CD14-positive monocyte (primary cell): ENCODE measurements at regions not wholly inside any gene's neighbourhood (a gene's known extent, or its start where the extent isn't known, plus 50 kb on each side); places are given as distances from the start of the nearest gene placed in this dataset.

Experiments
- DNase-seq, 3 donors: peaks; one replicate each; pipeline ENCODE4 v3.0.0-alpha.2; 2011 to 2022
- H2AFZ ChIP-seq: 2 replicates; pipeline ENCODE4 v1.6.0; 2012; ENCODE audit warnings: mild to moderate bottlenecking, low read depth, low read length, inconsistent platforms; ENCODE audit not compliant: insufficient read depth, poor library complexity, severe bottlenecking
- H3K27ac ChIP-seq, 2 donors: 1 replicate in 1 of 2; 2 replicates in 1 of 2; pipeline ENCODE4 v1.5.1; 2012 to 2013; ENCODE audit warnings: low read length in 2 of 2, control low read depth in 1 of 2, inconsistent platforms in 1 of 2, low read depth in 1 of 2, mild to moderate bottlenecking in 1 of 2
- H3K27me3 ChIP-seq, 2 donors: one replicate each; pipeline versions ENCODE4 v1.6.0 to v1.6.1; 2011 to 2013; ENCODE audit warnings: low read length in 2 of 2; ENCODE audit not compliant: control insufficient read depth in 2 of 2, insufficient read depth in 2 of 2
- H3K36me3 ChIP-seq, 2 donors: replicated peaks in 1 of 2; 1 replicate in 1 of 2; 2 replicates in 1 of 2; pipeline versions ENCODE4 v1.5.1 to v1.6.1; 2012 to 2013; ENCODE audit warnings: low read length in 2 of 2, control low read depth in 1 of 2, inconsistent platforms in 1 of 2, mild to moderate bottlenecking in 1 of 2; ENCODE audit not compliant: insufficient read depth in 2 of 2, control insufficient read depth in 1 of 2
- H3K4me1 ChIP-seq, 2 donors: 1 replicate in 1 of 2; 2 replicates in 1 of 2; pipeline versions ENCODE4 v1.5.1 to v1.6.1; 2012 to 2013; ENCODE audit warnings: low read length in 2 of 2, control low read depth in 1 of 2, inconsistent platforms in 1 of 2, mild to moderate bottlenecking in 1 of 2, moderate library complexity in 1 of 2; ENCODE audit not compliant: insufficient read depth in 2 of 2, control insufficient read depth in 1 of 2
- H3K4me2 ChIP-seq: replicated peaks from 2 replicates; pipeline ENCODE3; 2012; ENCODE audit warnings: low read length, moderate library complexity, mild to moderate bottlenecking; ENCODE audit not compliant: poor library complexity, severe bottlenecking; ENCODE audit errors: extremely low read depth
- H3K4me3 ChIP-seq, 3 experiments: fragments of 200-600 bp in 1 of 3; sonication (generic) in 1 of 3; replicated peaks in 1 of 3; 1 replicate in 2 of 3; 2 replicates in 1 of 3; pipeline ENCODE4 v1.5.1; 2011 to 2013; ENCODE audit warnings: low read length in 3 of 3, mild to moderate bottlenecking in 3 of 3, control low read depth in 2 of 3, low read depth in 2 of 3, inconsistent platforms in 1 of 3, moderate library complexity in 1 of 3
- H3K79me2 ChIP-seq: 2 replicates; pipeline ENCODE4 v1.6.0; 2012; ENCODE audit warnings: mild to moderate bottlenecking, control low read depth, inconsistent platforms, low read length, moderate library complexity; ENCODE audit not compliant: insufficient read depth
- H3K9ac ChIP-seq: 2 replicates; pipeline ENCODE4 v1.6.0; 2017; ENCODE audit warnings: low read length, mild to moderate bottlenecking; ENCODE audit not compliant: insufficient read depth, poor library complexity, severe bottlenecking
- H3K9me3 ChIP-seq, 2 donors: replicated peaks in 1 of 2; 1 replicate in 1 of 2; 2 replicates in 1 of 2; pipeline versions ENCODE4 v1.5.1 to v1.6.1; 2012 to 2013; ENCODE audit warnings: low read length in 2 of 2, control low read depth in 1 of 2; ENCODE audit not compliant: control insufficient read depth in 1 of 2, insufficient read depth in 1 of 2
- H4K20me1 ChIP-seq: 2 replicates; pipeline ENCODE4 v1.6.0; 2012; ENCODE audit warnings: mild to moderate bottlenecking, low read length, control low read depth, moderate library complexity; ENCODE audit not compliant: insufficient read depth
- H3K27ac Mint-ChIP-seq, 7 donors: one replicate each; pipeline ENCODE4 v1.8.0; 2020; ENCODE audit warnings: mild to moderate bottlenecking in 7 of 7, mixed read lengths in 7 of 7, moderate library complexity in 6 of 7, inconsistent platforms in 2 of 7
- H3K27me3 Mint-ChIP-seq, 3 donors: one replicate each; pipeline ENCODE4 v1.8.0; 2021 to 2022; ENCODE audit warnings: low read depth in 3 of 3, mild to moderate bottlenecking in 3 of 3, mixed read lengths in 3 of 3, moderate library complexity in 3 of 3, inconsistent platforms in 1 of 3
- H3K36me3 Mint-ChIP-seq, 2 donors: one replicate each; pipeline ENCODE4 v1.8.0; 2020; ENCODE audit warnings: mixed read lengths in 2 of 2, inconsistent platforms in 1 of 2, mild to moderate bottlenecking in 1 of 2
- H3K4me1 Mint-ChIP-seq: one replicate; pipeline ENCODE4 v1.8.0; 2020; ENCODE audit warnings: mild to moderate bottlenecking, mixed read lengths
- H3K4me3 Mint-ChIP-seq, 2 donors: one replicate each; pipeline ENCODE4 v1.8.0; 2020; ENCODE audit warnings: mild to moderate bottlenecking in 2 of 2, mixed read lengths in 2 of 2, moderate library complexity in 1 of 2
- H3K9me3 Mint-ChIP-seq, 7 donors: one replicate each; pipeline ENCODE4 v1.8.0; 2020 to 2022; ENCODE audit warnings: mixed read lengths in 7 of 7, mild to moderate bottlenecking in 6 of 7, moderate library complexity in 6 of 7, inconsistent platforms in 2 of 7
- CTCF ChIP-seq: fragments of 200-600 bp; IDR thresholded peaks from one replicate; pipeline ENCODE4 v1.8.0; 2022; ENCODE audit warnings: antibody characterized with exemption, mild to moderate bottlenecking
- WGBS: methylation state at CpG from one replicate; pipeline ENCODE4 v1.1.5; 2013; ENCODE audit warnings: missing lambda C conversion rate; ENCODE audit not compliant: insufficient coverage; 5-methylcytosine and 5-hydroxymethylcytosine counted together
- intact Hi-C, 2 donors: fragments of 100-400 bp; cut with micrococcal nuclease; formaldehyde crosslinking; loops; one replicate each; pipeline versions ENCODE4 v1.15.0 to v1.15.1; 2023

- H3K27me3 ChIP-seq, result no peaks in the 10 kb centered on the region
- H3K27ac Mint-ChIP-seq, result no peak overlapping the region
- intact Hi-C loops, result no loop called here
- H3K36me3 Mint-ChIP-seq, result no peaks in the 10 kb centered on the region
- no peaks in the 10 kb centered on the region for H3K4me1 ChIP-seq
- H3K27me3 Mint-ChIP-seq, result peaks cover 0 to 2% (median 2%) of the 10 kb centered on the region in 3 donors
- H3K27ac ChIP-seq, result no peak overlapping the region
- peaks cover 0 to 6% (median 0%) of the 10 kb centered on the region in 7 donors for H3K9me3 Mint-ChIP-seq
- H3K9me3 ChIP-seq, result no peaks in the 10 kb centered on the region
- no peaks in the 10 kb centered on the region for H3K79me2 ChIP-seq
- no peak for TF ChIP-seq CTCF
- H4K20me1 ChIP-seq, result no peaks in the 10 kb centered on the region
- DNase-seq, result no peak
- no peaks in the 10 kb centered on the region for H3K36me3 ChIP-seq
- no CpG with 5 or more reads among the region's 1 CpG for WGBS
- no peak overlapping the region for H3K4me2 ChIP-seq
- no peak overlapping the region for H3K4me3 ChIP-seq
- H3K4me3 Mint-ChIP-seq, result no peak overlapping the region
- H3K9ac ChIP-seq, result no peak overlapping the region
- H2AFZ ChIP-seq, result no peak overlapping the region
- no peaks in the 10 kb centered on the region for H3K4me1 Mint-ChIP-seq
These were observed 348.1 kb downstream of the ANKRD7 start for GRCh38 chr7:118572604-118573003.

GRCh38 chr7:118573085-118573484, 348.6 kb downstream of the ANKRD7 start:
- no peak overlapping the region for H3K27ac Mint-ChIP-seq
- H3K9me3 Mint-ChIP-seq, result peaks cover 0 to 6% (median 0%) of the 10 kb centered on the region in 7 donors
- Histone ChIP-seq H3K4me1 (no peaks in the 10 kb centered on the region), H3K27me3 (no peaks in the 10 kb centered on the region), H3K36me3 (no peaks in the 10 kb centered on the region), H3K79me2 (no peaks in the 10 kb centered on the region), H2AFZ (no peak overlapping the region), H3K4me2 (no peak overlapping the region), H3K9ac (no peak overlapping the region), H3K27ac (no peak overlapping the region), H3K4me3 (no peak overlapping the region), H3K9me3 (no peaks in the 10 kb centered on the region), H4K20me1 (no peaks in the 10 kb centered on the region)
- WGBS, result 96% methylated on average over 5 of the region's 5 CpGs
- H3K4me1 Mint-ChIP-seq, result no peaks in the 10 kb centered on the region
- intact Hi-C loops, result no loop called here
- peaks cover 0 to 2% (median 0%) of the 10 kb centered on the region in 3 donors for H3K27me3 Mint-ChIP-seq
- H3K4me3 Mint-ChIP-seq, result no peak overlapping the region
- no peak for TF ChIP-seq CTCF
- no peak for DNase-seq
- H3K36me3 Mint-ChIP-seq, result no peaks in the 10 kb centered on the region
